Cardiac fibroblast (primary cell): ENCODE measurements at regions not wholly inside any gene's neighbourhood (a gene's known extent, or its start where the extent isn't known, plus 50 kb on each side); places are given as distances from the start of the nearest gene placed in this dataset.

ENCODE experiments used
- DNase-seq, 2 donors: peaks; one replicate each; pipeline versions ENCODE4 v3.0.0 to v3.0.0-alpha.2; 2010; ENCODE audit warnings: low read depth in 2 of 2
- H3K4me3 ChIP-seq, 2 donors: replicated peaks in 1 of 2; 1 replicate in 1 of 2; 2 replicates in 1 of 2; pipeline ENCODE4 v1.5.1; 2011; ENCODE audit warnings: low read depth in 2 of 2, low read length in 2 of 2, mild to moderate bottlenecking in 2 of 2, moderate library complexity in 1 of 2
- TF ChIP-seq, protein P1 (sequence below): IDR thresholded peaks from one replicate; pipeline ENCODE4 v1.5.1; 2011; ENCODE audit warnings: low read depth, mild to moderate bottlenecking, low read length, inconsistent platforms

DNA sequence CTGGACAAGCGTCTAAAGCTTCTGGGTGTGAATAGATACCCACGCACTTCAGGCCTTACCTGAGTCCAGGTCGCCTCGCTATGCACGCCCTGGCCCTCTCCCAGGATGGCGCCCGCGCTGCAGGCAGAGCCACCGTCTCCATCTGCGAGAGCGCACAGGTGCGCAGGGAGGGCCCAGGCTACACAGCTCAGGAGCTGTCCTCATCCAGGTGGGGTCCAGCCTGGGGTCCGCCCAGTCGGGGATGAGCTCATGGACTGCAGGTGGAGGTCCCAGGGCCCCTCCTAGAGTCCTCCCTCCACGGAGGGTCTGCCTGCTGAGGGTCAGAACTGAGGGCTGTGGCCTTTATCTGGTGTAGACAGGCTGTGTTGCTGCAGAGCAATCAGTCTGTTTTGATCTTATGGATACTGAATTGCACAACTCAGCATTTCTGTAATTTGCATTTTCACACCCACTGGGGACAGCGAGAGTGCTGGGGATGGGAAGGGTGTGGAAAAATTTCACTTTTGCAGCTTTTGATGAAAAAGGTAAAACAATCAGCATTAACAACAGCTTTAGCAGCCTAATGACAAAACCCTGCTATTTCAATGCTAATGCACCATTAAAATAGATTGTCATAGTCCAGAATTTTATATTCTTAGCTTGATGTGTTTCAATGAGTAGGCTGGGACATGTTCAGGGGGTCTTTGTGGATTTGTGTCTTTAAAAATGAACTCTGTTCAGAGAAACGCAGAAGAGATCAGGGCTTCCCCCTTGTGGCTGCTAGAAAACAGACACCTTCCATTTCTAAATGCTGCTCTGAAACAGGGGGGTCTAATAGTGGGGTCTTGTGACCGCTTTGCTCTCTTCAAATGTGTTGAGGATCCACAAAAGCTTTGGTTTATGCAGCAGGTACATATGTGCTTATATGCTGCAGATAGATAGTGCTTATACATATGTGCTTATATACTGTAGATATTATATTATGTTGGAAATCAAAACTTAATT is 77.8 kb upstream of the PHACTR3 start:
- peak in 1 of 2 donors; percentile 5 for DNase-seq
- no peak overlapping the region for H3K4me3 ChIP-seq
- TF ChIP-seq, protein P1, sequence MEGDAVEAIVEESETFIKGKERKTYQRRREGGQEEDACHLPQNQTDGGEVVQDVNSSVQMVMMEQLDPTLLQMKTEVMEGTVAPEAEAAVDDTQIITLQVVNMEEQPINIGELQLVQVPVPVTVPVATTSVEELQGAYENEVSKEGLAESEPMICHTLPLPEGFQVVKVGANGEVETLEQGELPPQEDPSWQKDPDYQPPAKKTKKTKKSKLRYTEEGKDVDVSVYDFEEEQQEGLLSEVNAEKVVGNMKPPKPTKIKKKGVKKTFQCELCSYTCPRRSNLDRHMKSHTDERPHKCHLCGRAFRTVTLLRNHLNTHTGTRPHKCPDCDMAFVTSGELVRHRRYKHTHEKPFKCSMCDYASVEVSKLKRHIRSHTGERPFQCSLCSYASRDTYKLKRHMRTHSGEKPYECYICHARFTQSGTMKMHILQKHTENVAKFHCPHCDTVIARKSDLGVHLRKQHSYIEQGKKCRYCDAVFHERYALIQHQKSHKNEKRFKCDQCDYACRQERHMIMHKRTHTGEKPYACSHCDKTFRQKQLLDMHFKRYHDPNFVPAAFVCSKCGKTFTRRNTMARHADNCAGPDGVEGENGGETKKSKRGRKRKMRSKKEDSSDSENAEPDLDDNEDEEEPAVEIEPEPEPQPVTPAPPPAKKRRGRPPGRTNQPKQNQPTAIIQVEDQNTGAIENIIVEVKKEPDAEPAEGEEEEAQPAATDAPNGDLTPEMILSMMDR = peak; percentile 30

DNA sequence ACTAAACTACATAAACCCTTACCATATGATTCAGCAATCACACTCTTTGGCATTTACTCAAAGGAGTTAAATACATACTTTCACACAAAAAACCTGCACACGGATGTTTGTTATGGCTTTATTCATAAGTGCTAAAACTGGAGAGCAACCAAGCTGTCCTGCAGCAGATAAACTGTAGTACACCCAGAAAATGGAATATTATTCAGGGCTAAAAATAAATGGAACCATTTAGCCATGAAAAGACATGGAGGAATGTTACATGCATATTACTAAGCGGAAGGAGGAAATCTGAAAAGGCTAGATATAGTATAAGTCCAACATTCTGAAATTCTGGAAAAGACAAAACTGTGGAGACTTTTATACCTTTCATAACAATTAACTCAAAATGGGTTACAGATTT is 73.6 kb upstream of the PHACTR3 start:
- no peak overlapping the region for H3K4me3 ChIP-seq
- TF ChIP-seq, protein P1 = no peak
- no peak for DNase-seq

DNA sequence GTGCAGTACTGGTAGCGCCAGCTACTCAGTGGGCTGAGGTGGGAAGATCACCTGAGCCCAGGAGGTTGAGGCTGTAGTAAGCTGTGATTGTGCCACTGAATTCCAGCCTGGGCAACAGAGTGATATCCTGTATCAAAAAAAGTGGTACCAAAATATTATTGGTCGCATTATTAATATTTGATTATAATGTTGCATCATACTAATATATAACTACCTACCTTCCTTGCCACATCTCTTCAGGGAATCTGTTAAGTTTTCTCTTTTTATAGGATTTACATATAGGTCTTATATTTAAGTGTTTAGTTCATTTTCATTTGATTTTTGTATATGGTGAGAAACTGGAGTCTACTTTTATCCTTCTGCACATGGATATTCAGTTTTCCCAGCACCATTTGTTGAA is 66.3 kb upstream of the PHACTR3 start:
- TF ChIP-seq, protein P1 = no peak

DNA sequence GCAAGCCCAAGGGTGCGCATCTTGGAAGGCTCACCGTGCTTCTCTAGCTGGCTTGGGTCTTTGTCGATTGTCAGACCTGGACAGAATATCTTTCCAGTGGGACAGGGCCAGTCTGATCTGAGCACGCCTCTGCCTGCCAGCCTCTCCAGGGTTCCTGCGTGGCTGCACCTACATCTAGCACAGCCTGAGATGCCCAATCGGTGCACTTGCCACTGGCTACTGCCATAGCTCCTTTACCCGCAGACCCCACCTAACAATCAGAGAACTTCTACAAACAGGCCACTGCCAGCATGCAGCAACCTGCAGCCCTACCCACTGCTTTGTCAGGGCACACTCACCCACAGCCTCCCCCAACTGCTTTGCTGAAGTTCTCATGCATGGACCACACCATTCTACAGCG is 56.7 kb upstream of the PHACTR3 start:
- H3K4me3 ChIP-seq = no peak overlapping the region
- TF ChIP-seq, protein P1 = no peak

More for the DNA sequence above, 66.3 kb upstream of the PHACTR3 start:
- H3K4me3 ChIP-seq = no peak overlapping the region
- no peak for DNase-seq

More for the DNA sequence above, 56.7 kb upstream of the PHACTR3 start:
- no peak for DNase-seq
